Liver (tissue), 8 donors: ENCODE measurements at regions not wholly inside any gene's neighbourhood (a gene's known extent, or its start where the extent isn't known, plus 50 kb on each side); places are given as distances from the start of the nearest gene placed in this dataset.

Experiments
- DNase-seq: peaks from one replicate; pipeline ENCODE4 v3.0.0-alpha.2; 2017; ENCODE audit warnings: low spot score
- H3K27ac ChIP-seq, 2 donors: one replicate each; pipeline ENCODE4 v1.7.0; 2013; ENCODE audit warnings: inconsistent platforms in 2 of 2, low read length in 2 of 2, control low read depth in 1 of 2, low read depth in 1 of 2, mild to moderate bottlenecking in 1 of 2
- H3K27me3 ChIP-seq, 4 donors: one replicate each; pipeline versions ENCODE4 v1.6.1 to v1.7.0; 2013; ENCODE audit warnings: low read length in 3 of 4, inconsistent platforms in 1 of 4, mild to moderate bottlenecking in 1 of 4, moderate library complexity in 1 of 4; ENCODE audit not compliant: control insufficient read depth in 4 of 4, insufficient read depth in 4 of 4
- H3K36me3 ChIP-seq, 4 donors: one replicate each; pipeline versions ENCODE4 v1.6.1 to v1.7.0; 2013; ENCODE audit warnings: low read length in 3 of 4, mild to moderate bottlenecking in 3 of 4, low read depth in 1 of 4, moderate library complexity in 1 of 4; ENCODE audit not compliant: control insufficient read depth in 4 of 4, insufficient read depth in 3 of 4
- H3K4me1 ChIP-seq, 4 donors: one replicate each; pipeline versions ENCODE4 v1.6.1 to v1.7.0; 2013; ENCODE audit warnings: low read length in 3 of 4, mild to moderate bottlenecking in 3 of 4, moderate library complexity in 1 of 4; ENCODE audit not compliant: control insufficient read depth in 4 of 4, insufficient read depth in 4 of 4
- H3K4me3 ChIP-seq, 3 donors: one replicate each; pipeline versions ENCODE4 v1.6.1 to v1.7.0; 2013; ENCODE audit warnings: low read length in 3 of 3, control low read depth in 1 of 3, low read depth in 1 of 3, mild to moderate bottlenecking in 1 of 3
- H3K9ac ChIP-seq, 2 donors: one replicate each; pipeline ENCODE4 v1.7.0; 2013; ENCODE audit warnings: low read length in 2 of 2, mild to moderate bottlenecking in 2 of 2, moderate library complexity in 2 of 2, control low read depth in 1 of 2, low read depth in 1 of 2
- H3K9me3 ChIP-seq, 4 donors: one replicate each; pipeline versions ENCODE4 v1.6.1 to v1.7.0; 2013; ENCODE audit warnings: low read length in 3 of 4; ENCODE audit not compliant: control insufficient read depth in 4 of 4
- EGR1 ChIP-seq, 2 donors: IDR thresholded peaks; 2 replicates each; pipeline ENCODE4 v1.6.1; 2016 to 2018; ENCODE audit warnings: antibody characterized with exemption in 2 of 2, low read depth in 2 of 2
- FOXA1 ChIP-seq: IDR thresholded peaks from 2 replicates; pipeline ENCODE4 v1.6.1; 2016; ENCODE audit warnings: antibody characterized with exemption
- FOXA2 ChIP-seq: IDR thresholded peaks from 2 replicates; pipeline ENCODE4 v1.6.1; 2016; ENCODE audit warnings: antibody characterized with exemption
- GABPA ChIP-seq, 2 donors: IDR thresholded peaks in 1 of 2; conservative IDR thresholded peaks in 1 of 2; 2 replicates each; pipeline ENCODE4 v1.6.1; 2016; ENCODE audit warnings: antibody characterized with exemption in 2 of 2, mild to moderate bottlenecking in 1 of 2, moderate library complexity in 1 of 2
- HNF4A ChIP-seq, 2 donors: conservative IDR thresholded peaks; 2 replicates each; pipeline ENCODE4 v1.6.1; 2016; ENCODE audit warnings: antibody characterized with exemption in 2 of 2, mild to moderate bottlenecking in 2 of 2
- HNF4G ChIP-seq: IDR thresholded peaks from 2 replicates; pipeline ENCODE4 v1.6.1; 2016; ENCODE audit warnings: antibody characterized with exemption
- JUND ChIP-seq, 2 donors: IDR thresholded peaks; 2 replicates each; pipeline ENCODE4 v1.6.1; 2016; ENCODE audit warnings: antibody characterized with exemption in 2 of 2
- NR2F2 ChIP-seq: IDR thresholded peaks from 2 replicates; pipeline ENCODE4 v1.6.1; 2016; ENCODE audit warnings: antibody characterized with exemption
- RAD21 ChIP-seq, 2 donors: IDR thresholded peaks; 2 replicates each; pipeline ENCODE4 v1.6.1; 2016; ENCODE audit warnings: antibody characterized with exemption in 2 of 2, mild to moderate bottlenecking in 2 of 2
- RXRA ChIP-seq, 2 donors: IDR thresholded peaks; 2 replicates each; pipeline ENCODE4 v1.6.1; 2017 to 2018; ENCODE audit warnings: antibody characterized with exemption in 2 of 2, mild to moderate bottlenecking in 1 of 2
- SP1 ChIP-seq: IDR thresholded peaks from 2 replicates; pipeline ENCODE4 v1.6.1; 2018; ENCODE audit warnings: antibody characterized with exemption, mild to moderate bottlenecking
- TAF1 ChIP-seq: conservative IDR thresholded peaks from 2 replicates; pipeline ENCODE4 v1.6.1; 2016; ENCODE audit warnings: antibody characterized with exemption, mild to moderate bottlenecking
- YY1 ChIP-seq: IDR thresholded peaks from 2 replicates; pipeline ENCODE4 v1.6.1; 2016; ENCODE audit warnings: antibody characterized with exemption, mild to moderate bottlenecking
- WGBS: extraction: QIAGEN DNeasy Blood & Tissue Kit; methylation state at CpG from one replicate; pipeline ENCODE4 v1.1.7; 2013; 5-methylcytosine and 5-hydroxymethylcytosine counted together
- TF ChIP-seq, protein P1 (sequence below): IDR thresholded peaks from 2 replicates; pipeline ENCODE4 v1.6.1; 2016; ENCODE audit warnings: antibody characterized with exemption
- TF ChIP-seq, protein P2 (sequence below): fragments of 150-350 bp; IDR thresholded peaks from 2 replicates; pipeline ENCODE4 v1.5.1; 2017; ENCODE audit warnings: improper control_type of control experiment, low read depth, low read length; ENCODE audit not compliant: missing input control
- TF ChIP-seq, protein P3 (sequence below): IDR thresholded peaks from 2 replicates; pipeline ENCODE4 v1.6.1; 2016; ENCODE audit warnings: antibody characterized with exemption
- TF ChIP-seq, protein P4 (sequence below): IDR thresholded peaks from 2 replicates; pipeline ENCODE4 v1.6.1; 2016; ENCODE audit warnings: antibody characterized with exemption
- TF ChIP-seq, protein P5 (sequence below): IDR thresholded peaks from 2 replicates; pipeline ENCODE4 v1.6.1; 2016; ENCODE audit warnings: antibody characterized with exemption, mild to moderate bottlenecking
- donor health status: healthy.
- donor health status: healthy.
- donor health status: healthy.
- donor health status: healthy.
- donor health status: healthy.

DNA sequence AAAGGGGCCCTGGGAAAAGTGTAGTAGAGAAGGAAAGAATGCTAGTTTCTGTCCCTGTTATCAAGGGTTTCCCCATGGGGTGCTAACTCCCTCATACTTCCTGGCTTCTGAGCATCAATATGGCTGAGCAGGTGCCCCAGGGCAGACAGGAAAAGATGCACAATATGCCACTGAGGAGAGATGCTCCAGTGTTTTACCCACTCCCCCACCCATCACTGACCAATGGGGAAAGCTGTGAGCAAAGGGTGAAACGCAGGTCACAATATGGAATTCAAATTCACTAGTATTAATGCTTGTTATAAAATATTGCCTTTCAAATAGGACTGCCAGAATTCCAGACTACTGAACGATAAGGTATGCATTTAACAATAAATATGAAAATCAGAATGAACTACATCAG, 187.5 kb upstream of the CTNNB1 start:
- H3K9ac ChIP-seq = no peak overlapping the region
- WGBS = 74% methylated on average over 2 of the region's 2 CpGs
- H3K4me1 ChIP-seq = no peaks in the 10 kb centered on the region
- no peak overlapping the region for H3K27ac ChIP-seq
- no peaks in the 10 kb centered on the region for H3K36me3 ChIP-seq
- no peak for DNase-seq
- no peaks in the 10 kb centered on the region for H3K27me3 ChIP-seq
- TF ChIP-seq, protein P1, sequence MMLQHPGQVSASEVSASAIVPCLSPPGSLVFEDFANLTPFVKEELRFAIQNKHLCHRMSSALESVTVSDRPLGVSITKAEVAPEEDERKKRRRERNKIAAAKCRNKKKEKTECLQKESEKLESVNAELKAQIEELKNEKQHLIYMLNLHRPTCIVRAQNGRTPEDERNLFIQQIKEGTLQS = no peak
- TF ChIP-seq FOXA2 = no peak
- TF ChIP-seq YY1 = no peak
- no peak for TF ChIP-seq FOXA1
- TF ChIP-seq RAD21 (IDR thresholded peaks at IDR 0.05) = no peak
- TF ChIP-seq RXRA (IDR thresholded peaks at IDR 0.05) = no peak
- TF ChIP-seq, protein P2, sequence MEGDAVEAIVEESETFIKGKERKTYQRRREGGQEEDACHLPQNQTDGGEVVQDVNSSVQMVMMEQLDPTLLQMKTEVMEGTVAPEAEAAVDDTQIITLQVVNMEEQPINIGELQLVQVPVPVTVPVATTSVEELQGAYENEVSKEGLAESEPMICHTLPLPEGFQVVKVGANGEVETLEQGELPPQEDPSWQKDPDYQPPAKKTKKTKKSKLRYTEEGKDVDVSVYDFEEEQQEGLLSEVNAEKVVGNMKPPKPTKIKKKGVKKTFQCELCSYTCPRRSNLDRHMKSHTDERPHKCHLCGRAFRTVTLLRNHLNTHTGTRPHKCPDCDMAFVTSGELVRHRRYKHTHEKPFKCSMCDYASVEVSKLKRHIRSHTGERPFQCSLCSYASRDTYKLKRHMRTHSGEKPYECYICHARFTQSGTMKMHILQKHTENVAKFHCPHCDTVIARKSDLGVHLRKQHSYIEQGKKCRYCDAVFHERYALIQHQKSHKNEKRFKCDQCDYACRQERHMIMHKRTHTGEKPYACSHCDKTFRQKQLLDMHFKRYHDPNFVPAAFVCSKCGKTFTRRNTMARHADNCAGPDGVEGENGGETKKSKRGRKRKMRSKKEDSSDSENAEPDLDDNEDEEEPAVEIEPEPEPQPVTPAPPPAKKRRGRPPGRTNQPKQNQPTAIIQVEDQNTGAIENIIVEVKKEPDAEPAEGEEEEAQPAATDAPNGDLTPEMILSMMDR = no peak
- TF ChIP-seq EGR1 (IDR thresholded peaks at IDR 0.05; ENCODE audit: low read depth in 2 of 2) = no peak
- TF ChIP-seq, protein P3, sequence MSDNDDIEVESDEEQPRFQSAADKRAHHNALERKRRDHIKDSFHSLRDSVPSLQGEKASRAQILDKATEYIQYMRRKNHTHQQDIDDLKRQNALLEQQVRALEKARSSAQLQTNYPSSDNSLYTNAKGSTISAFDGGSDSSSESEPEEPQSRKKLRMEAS = no peak
- TF ChIP-seq NR2F2 = no peak
- TF ChIP-seq TAF1 = no peak
- no peak for TF ChIP-seq SP1
- no peak for TF ChIP-seq HNF4A (conservative IDR thresholded peaks at IDR 0.05)
- TF ChIP-seq, protein P4, sequence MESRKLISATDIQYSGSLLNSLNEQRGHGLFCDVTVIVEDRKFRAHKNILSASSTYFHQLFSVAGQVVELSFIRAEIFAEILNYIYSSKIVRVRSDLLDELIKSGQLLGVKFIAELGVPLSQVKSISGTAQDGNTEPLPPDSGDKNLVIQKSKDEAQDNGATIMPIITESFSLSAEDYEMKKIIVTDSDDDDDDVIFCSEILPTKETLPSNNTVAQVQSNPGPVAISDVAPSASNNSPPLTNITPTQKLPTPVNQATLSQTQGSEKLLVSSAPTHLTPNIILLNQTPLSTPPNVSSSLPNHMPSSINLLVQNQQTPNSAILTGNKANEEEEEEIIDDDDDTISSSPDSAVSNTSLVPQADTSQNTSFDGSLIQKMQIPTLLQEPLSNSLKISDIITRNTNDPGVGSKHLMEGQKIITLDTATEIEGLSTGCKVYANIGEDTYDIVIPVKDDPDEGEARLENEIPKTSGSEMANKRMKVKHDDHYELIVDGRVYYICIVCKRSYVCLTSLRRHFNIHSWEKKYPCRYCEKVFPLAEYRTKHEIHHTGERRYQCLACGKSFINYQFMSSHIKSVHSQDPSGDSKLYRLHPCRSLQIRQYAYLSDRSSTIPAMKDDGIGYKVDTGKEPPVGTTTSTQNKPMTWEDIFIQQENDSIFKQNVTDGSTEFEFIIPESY = no peak
- peaks cover 0 to 1% (median 0%) of the 10 kb centered on the region in 4 donors for H3K9me3 ChIP-seq
- no peak overlapping the region for H3K4me3 ChIP-seq

DNA sequence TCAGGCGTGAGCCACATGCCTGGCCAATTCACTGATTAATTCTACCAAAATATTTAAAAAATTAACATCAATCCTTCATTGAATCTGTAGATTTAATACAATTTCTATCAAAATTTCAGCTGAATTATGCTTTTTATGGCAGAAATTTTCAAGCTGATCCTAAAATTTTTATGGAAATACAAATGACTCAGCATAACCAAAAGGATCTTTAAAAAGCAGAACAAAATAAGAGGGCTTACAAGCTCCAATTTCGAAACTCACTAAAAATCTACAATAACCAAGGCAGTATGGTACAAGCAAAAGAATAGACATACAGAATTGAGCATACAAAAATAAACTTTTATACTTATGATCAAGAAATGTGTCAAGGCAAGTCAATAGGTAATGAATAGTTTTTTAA, 180.4 kb upstream of the CTNNB1 start:
- 92% methylated on average over 2 of the region's 2 CpGs for WGBS
- Histone ChIP-seq H3K4me1 (no peaks in the 10 kb centered on the region), H3K4me3 (no peak overlapping the region), H3K9ac (no peak overlapping the region), H3K27me3 (no peaks in the 10 kb centered on the region), H3K27ac (no peak overlapping the region), H3K9me3 (no peaks in the 10 kb centered on the region), H3K36me3 (no peaks in the 10 kb centered on the region)
- DNase-seq = no peak
- TF ChIP-seq, protein P4 = no peak
- TF ChIP-seq EGR1 (IDR thresholded peaks at IDR 0.05; ENCODE audit: low read depth in 2 of 2) = no peak
- no peak for TF ChIP-seq FOXA2
- TF ChIP-seq NR2F2 = no peak
- TF ChIP-seq YY1 = no peak
- TF ChIP-seq, protein P5, sequence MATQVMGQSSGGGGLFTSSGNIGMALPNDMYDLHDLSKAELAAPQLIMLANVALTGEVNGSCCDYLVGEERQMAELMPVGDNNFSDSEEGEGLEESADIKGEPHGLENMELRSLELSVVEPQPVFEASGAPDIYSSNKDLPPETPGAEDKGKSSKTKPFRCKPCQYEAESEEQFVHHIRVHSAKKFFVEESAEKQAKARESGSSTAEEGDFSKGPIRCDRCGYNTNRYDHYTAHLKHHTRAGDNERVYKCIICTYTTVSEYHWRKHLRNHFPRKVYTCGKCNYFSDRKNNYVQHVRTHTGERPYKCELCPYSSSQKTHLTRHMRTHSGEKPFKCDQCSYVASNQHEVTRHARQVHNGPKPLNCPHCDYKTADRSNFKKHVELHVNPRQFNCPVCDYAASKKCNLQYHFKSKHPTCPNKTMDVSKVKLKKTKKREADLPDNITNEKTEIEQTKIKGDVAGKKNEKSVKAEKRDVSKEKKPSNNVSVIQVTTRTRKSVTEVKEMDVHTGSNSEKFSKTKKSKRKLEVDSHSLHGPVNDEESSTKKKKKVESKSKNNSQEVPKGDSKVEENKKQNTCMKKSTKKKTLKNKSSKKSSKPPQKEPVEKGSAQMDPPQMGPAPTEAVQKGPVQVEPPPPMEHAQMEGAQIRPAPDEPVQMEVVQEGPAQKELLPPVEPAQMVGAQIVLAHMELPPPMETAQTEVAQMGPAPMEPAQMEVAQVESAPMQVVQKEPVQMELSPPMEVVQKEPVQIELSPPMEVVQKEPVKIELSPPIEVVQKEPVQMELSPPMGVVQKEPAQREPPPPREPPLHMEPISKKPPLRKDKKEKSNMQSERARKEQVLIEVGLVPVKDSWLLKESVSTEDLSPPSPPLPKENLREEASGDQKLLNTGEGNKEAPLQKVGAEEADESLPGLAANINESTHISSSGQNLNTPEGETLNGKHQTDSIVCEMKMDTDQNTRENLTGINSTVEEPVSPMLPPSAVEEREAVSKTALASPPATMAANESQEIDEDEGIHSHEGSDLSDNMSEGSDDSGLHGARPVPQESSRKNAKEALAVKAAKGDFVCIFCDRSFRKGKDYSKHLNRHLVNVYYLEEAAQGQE = no peak
- no peak for TF ChIP-seq TAF1
- TF ChIP-seq FOXA1 = no peak
- TF ChIP-seq, protein P2 = no peak
- no peak for TF ChIP-seq GABPA (IDR thresholded peaks at IDR 0.05 in 1 of 2, conservative IDR thresholded peaks at IDR 0.05 in 1 of 2)
- TF ChIP-seq JUND (IDR thresholded peaks at IDR 0.05) = no peak
- TF ChIP-seq, protein P1 = no peak
- TF ChIP-seq, protein P3 = no peak
- TF ChIP-seq RXRA (IDR thresholded peaks at IDR 0.05) = no peak
- TF ChIP-seq HNF4A (conservative IDR thresholded peaks at IDR 0.05) = no peak
- TF ChIP-seq HNF4G = no peak
